CD4-positive, alpha-beta T cell treated with Interleukin-4 for 1 hour (primary cell): ENCODE measurements at regions not wholly inside any gene's neighbourhood (a gene's known extent, or its start where the extent isn't known, plus 50 kb on each side); places are given as distances from the start of the nearest gene placed in this dataset.
"Not testable (repeated sequence)": the region's sequence is repeated elsewhere in the genome, so short reads cannot be mapped to it uniquely, and the experiment has no call there.

ENCODE experiments used
- DNase-seq, 2 donors: peaks; one replicate each; pipeline ENCODE4 v3.0.0-alpha.2; 2020 to 2022

DNA sequence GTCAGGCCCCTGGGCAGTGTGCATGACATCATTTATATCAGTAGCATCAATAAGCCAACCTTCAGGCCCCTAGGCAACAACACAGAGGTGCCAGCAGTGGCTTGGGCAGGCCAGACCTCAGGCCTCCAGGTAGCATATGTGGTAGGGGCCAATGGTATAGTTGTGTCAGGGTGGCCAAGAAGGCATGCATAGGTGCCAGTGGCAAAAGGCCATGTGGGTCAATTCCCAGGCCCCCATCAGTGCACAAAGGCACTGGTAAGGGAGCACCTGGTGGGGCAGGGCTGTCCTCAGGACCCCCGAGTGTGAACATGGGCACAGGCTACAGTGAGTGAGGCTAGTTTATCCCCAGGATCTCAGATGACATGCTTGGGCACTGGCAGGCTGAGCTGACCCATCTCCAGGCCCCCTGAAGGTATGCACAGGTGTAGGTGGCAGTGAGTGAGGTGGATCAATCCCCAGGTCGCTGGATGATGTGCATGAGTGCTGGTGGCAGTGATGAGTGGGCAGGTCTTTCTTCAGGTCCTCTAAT, 244.1 kb upstream of the ZNF385D start:
- no peak for DNase-seq

DNA sequence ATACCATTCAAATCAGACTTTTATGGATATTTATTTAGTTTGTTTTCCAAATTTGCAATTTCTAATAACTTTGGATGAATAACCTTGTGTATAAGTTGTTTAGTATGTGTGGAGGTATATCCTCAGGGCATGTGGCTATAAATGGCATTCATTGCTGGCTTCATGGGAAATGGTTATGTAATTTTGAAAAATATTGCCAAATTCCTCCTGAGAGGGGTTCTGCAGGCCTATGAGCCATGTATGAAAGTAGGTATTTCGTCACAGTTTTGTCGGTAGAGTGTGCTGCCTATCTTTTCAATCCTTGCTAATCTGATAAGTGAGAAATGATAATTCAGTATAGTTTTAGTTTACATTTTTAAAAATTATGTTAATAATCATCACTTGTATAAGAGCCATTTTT, 256.4 kb upstream of the ZNF385D start:
- no peak for DNase-seq

DNA sequence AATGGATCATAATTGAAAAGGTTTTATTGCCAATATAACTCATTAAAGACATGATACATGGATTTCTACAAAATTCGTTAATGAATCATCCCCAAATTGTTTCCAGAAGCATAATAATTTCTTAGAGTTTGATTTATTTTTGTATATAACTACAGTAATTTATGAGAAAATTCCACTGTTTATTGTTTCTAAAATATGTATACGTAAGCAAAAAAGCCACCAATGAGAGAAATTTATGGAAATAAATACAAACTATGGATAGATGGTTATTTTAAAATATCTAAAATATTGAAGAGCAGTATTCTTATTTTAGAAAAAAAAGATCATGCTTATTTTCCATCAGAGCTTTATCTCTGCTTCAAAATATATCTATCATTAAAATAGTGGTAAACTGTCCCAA, 260.0 kb upstream of the ZNF385D start:
- DNase-seq = no peak

DNA sequence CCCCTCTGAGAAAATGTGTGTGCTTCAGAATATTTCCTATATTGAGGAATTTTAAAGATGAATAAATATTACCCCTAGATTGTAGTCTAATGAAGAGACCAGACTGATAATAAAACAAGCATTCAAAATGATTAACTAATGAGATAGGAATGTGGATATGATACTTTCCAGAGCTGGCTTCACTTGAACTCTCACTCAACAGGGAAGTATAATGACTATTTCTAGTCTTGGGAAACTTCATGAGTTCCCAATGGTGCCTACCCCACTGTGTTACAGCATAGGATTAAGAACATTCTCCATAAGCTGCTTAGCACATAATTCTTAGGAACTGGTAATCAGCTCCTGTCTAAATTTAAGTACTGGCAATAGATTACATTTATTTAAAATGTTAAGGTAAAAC, 261.5 kb upstream of the ZNF385D start:
- DNase-seq = no peak

DNA sequence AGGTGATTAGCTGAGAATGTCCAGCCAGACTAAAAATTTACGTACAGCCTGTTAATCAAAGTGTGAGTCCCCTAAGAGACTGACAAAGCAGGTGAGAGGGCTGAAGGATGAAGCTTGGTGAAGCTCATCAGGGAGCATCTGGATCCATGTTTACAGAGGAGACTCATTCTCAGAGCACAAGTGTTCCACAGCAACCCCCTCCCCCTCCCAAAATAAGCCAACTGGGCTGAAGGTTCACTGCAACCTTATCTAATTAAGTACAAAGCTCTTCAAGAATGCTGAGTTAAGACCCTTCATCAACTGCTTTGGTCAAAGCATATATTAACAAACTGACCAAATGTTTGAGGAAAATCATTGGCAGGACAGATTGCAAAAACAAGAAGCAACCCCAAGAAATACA, 262.6 kb upstream of the ZNF385D start:
- DNase-seq = no peak

DNA sequence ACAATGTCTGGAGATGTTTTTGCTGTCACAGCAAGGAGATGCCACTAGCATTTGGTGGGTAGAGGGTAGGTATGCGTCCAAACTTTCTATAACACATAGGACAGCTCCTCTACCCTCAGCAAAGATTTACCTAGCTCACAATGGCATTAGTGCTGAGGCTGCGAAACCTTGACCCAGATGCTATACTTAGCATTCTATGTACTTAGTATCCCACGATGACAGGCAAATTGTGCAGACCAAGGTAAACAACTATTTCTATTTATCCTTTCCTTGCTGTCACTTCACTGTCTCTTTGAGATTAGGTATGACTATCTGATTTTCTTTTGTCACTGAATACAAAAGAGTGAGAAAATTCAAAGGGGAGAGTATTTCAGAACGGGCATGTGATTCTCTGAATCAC, 265.2 kb upstream of the ZNF385D start:
- no peak for DNase-seq

DNA sequence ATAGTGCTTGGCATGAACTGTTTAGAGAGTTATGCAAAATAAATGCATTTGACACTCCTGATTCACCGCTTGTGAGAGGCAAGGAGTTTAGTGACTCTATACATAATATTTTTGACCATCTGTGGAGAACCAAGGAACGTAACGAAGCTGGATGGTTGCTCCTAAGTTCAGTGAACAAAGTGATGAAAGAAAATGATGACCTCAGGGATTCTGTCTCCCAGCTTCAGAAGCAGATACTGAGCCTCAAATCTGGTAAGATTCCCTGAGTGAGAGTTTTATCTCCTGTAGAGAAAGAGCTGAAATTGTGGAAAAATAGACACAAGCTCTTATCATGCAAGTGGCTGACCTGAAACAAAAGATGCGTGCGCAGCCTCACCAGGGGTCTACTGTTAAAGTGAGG, 273.6 kb upstream of the ZNF385D start:
- DNase-seq = not testable (repeated sequence)

DNA sequence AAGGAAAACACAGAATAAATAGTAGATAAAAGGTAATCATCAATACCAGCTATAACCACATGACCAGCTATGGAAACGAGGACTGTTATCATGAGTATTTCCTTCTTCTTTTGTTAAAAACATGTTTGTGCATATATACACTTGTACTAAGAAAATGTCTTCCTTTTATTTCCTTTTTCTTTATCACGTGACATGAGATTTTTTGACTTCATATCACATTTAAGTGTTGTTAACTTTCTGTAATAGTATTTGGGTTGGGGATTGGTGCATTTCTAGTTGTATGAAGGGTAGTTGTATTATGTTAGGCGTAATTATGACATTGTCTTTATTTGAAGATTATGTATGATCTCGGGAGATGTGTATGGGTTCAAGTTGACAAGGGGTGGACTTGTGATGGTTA, 278.5 kb upstream of the ZNF385D start:
- DNase-seq = no peak

DNA sequence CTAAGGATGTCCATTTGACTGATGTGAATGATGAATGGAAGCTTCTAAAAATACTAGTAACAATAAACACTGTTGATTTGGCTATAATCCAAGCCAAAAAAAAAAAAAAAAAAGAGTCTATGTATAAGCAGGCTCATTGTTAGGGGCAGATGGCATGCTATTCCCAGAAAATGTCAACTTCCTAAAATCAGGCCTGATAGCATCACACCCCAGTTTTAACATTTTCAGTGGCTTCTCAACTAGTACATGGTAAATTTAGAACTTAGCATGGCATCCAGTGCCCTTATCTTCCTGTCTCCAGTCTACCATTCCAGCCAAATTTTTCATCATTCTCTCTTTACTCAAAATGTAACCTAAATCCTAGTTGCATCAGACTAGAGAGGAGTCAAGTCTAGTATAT, 288.2 kb upstream of the ZNF385D start:
- DNase-seq = no peak

DNA sequence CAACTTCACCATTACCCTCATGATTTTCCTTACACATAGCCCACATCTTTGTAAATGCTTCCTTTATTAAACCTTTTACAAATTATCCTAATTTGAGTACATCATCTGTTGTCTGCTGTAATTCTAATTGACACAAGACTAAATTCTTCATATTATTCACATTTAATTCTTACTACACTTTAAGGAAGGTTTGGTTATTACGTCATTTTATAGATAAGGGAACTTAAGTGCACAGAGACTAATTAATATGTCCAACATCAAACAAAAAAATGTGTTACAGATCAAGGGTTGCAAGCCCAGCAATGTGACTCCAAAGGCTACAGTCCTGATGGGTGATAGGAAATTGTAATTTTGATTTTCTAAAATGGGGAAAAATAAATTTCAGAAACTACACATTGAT, 289.1 kb upstream of the ZNF385D start:
- no peak for DNase-seq

DNA sequence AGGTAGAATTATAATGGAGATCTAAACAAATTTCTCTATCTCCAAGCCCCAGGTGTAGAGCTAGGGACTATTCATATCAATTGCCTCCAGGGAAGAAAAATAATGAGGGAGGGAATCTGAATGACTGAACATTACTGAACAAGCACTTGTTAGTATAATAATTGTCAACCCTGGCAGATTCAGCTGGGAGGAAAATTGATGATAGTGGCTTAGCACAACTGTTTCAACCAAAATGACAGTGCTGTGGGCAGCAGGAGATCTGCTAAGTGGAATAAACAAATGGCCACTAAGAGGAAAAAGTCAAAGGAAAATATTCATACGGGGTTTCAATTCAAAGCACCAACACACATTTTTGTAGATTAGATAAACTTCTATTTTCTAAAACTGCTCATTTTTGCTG, 294.9 kb upstream of the ZNF385D start:
- DNase-seq = no peak

DNA sequence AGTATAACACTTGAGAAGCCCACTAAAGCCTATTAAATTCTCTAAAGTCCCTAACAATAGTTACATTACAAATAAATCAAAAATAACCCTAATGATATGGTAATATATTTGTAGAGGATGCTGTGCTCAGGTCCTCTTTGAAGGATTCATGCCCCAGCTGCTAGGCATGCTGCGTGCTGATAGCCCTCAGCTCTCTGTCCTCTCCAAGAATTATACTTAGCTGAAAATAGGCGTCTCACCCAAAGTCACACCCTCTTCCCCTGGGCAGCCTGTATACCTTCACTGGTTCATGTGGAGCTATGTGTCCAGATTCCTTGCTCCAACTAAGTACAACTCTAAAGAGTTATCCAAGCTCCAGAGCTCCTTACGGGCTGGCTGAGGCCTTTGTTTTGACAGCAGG, 312.5 kb upstream of the ZNF385D start:
- DNase-seq = no peak

DNA sequence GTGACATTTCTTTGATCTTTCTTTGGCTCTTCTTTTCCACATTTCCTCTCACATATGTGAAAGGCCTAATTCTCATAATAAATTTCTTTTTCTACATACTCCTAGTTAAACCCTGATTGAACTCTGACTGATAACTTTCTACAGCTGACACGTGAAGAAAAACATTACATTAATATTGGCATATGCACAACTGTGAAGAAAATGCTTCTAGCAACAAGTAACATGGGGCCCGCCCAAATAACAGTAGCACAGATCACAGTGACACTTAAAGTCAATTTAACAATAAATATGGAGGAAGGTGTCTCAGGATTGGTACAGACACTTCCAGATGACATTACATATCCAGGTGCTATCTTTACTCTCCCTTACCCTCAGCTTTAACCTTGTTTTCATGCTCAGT, 317.6 kb upstream of the ZNF385D start:
- no peak for DNase-seq

DNA sequence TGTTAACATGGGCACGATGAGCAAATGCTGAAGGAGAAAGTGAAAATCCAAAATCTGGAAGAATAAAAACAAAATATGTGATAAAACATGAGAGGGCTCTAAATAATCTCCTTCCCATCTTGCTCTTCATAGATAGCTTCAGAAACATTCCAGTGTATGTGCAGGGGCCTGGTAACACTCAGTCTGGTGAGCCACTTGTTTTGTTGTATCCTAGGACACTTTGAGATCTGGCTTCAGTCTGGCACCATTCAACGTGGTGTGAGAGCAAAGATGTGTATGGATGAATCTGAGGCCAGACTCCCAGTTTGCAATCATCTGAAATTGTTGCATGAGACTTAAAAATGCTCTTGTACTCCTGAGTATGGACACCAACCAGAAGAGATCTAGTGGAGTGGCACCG, 337.2 kb upstream of the ZNF385D start:
- no peak for DNase-seq

DNA sequence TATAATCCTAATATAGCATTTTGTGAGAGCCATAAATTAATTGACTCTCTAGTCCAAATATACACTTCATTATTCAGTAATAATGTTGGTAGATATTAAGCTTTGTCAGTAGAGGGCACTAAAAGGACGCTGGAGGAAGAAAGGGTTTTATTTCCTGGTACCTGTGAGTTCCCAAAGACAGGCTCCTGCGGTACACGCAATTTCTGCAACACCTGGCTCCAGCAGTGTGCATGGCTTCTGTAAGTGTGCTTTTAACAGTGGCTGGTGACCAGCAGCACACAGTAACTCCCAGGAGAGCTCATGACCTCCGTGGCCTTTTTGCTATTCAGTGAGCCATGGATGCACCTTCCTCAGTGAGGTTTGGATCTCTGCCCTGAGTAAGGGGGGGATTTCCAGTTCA, 338.3 kb upstream of the ZNF385D start:
- DNase-seq = no peak

DNA sequence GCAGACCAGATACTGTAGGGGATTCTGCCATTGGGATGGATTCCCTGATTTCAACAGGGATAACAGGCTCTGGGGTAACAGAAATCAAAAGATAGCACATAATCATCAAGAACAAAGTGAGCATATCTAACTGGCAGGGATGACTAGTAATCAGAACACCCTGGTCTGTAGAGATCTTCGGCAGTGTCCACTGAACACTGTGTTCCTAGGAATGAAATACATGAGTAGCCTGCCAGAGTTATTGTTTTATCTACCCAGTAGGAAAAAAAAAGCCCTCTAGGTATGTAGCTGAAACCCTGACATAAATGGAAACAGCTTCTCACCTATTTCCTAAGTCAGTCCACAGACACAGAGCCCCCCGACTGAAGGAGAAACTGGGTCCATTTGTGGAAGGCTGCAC, 340.3 kb upstream of the ZNF385D start:
- no peak for DNase-seq

DNA sequence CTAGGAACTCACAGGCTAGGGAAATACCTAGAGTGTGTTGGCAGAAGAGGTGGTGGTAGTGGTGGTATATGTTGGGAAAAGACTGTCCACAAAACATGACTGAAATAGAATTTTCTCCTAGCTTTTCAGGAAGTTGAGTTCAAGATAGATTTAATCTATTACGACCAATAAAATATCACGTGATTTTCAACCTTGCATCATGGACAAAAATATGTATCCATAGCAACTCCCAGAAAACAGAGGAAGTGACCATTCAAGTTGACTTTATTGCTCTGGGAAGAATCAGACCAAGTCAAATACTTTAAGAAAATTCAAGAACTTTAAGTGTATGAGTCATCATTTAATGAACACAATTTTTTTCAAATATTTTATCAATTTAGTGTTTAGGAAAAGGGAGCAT, 347.0 kb upstream of the ZNF385D start:
- DNase-seq = no peak

DNA sequence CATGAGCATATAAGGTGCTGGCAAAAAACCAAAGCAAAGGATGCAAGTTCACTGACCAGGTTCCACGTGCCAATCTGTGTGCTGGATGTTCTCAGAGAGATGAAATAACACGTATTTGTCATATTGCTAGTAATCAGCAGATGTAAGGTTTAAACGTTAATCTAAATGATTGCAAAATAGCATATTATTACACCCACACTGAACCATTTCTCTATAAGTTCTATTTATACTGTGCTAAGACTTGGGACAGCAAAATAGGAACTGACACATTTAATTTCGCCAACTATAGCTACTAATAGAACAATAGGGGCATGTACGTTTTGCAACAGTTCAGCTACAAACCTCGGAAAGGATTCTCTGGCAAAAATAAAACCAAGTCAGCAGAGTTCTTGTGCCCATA, 350.3 kb upstream of the ZNF385D start:
- DNase-seq = no peak

DNA sequence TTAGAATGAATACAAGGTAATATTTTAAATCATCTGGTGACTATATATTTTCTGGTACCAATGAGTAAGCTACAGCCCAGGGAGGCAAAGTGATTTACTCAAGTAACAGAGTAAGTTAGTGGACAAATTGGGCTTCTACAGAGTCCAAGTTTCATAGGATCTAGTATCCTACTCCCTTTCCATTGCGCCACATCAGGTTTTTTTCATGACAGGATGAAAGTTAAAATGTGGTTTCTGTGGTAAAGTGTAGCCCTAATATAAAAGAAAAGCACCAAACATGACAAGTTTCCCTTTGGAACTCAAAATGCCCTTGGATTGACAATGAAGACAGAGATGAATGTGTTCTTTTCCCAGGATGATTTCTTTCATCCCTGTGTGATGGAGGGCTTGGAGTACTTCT, 350.8 kb upstream of the ZNF385D start:
- no peak for DNase-seq

DNA sequence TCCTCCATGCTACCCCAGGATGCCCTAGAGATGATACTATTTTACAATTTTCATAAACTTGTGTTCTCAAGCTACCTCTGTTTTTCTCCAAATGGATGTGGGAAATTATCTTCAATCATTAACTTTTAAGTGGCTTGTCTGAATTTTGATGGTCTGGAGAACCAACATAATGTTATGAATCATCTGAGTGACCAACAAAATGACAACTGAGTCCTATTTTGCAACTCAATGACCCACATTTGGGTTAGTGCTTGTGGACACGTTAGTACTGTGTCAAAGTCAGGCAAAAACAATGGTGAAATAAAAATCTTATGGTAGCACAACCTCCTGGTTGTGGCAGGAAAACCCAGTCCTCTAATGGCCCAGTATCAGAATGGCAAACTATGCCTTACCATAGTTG, 352.4 kb upstream of the ZNF385D start:
- DNase-seq = no peak

DNA sequence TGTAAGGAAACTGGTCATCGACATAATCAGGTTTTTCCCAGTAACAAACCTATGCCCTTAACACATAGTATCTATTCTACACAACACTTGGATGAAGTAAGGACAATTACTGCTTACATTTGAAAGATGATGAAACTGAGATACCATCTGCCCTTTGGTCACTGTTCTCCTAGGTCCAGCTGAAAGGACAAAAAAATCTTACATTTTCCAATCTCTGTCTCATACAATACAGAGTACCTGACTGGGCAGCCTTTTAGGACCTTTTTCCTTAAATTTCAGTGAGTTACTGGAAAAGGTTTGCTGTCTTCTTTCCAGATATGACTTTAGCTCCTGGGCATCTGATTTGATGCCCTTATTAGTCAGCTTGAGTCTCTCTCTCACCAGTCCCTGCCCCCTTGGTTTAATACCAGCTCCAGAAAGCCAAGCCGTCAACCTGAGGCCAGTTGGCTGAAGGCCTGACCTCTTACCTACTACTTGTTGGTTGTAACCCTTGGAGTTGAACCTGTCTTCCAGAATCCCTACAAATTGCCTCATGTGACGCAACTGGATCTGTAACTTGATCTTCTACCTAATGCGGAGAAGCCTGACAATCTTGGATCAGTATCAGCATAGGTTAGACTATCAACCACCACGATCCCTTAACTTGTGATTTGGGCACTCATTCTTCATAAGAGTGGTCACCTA, 355.3 kb upstream of the ZNF385D start:
- no peak for DNase-seq

DNA sequence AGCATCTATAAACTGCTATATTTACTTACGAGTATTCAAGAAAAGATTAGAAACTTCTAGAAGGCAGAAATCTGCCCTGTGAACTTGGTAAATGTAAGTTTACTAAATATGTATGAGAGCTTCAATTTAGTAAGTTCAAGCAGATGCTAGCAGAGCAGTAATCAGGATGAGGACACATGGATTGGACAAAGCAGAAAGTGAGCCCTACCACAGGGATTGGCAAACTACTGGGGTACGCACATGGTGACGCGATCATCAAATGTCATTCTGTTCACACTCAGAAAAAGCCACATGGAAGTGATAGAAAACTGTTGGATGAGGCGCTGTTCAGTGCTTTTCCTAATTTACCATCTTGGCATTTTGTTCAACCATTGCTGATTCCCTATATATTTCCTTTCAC, 360.2 kb upstream of the ZNF385D start:
- DNase-seq = no peak

DNA sequence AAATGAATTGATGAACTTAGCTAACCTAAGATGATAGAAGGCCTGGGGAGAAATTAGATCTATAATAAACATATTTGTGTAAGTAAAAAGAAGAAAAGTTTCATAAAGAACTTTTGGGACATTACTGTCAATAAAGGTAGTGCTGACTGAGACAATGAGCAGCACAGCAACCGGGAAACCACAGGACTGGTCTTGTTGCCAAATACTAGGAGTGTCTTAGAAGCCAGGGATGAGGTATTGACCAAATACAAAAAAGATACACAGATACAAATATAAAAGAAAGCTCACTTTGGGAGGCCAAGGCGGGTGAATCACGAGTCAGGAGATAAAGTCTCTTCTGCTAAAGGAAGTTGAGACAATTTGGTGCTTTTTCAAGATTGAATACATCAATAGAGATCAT, 362.4 kb upstream of the ZNF385D start:
- no peak for DNase-seq

DNA sequence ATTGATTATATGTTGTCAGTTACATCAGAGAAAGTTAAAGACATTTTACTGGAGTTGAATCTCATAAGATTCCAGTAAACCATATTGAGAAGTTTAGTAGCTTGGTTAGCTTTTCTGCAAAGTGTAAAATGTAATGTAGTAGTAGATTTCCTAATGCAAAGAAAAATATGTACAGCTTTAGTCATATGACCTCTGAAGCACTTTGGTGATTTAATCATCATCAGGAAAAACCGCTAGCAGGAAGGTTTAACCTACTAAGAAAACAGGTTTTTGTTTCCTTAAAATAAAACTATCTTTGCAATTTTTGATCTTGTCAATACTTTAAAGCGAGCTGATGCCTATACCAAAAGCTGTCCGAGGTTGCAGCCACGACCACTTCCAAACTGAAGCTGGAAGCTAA, 364.6 kb upstream of the ZNF385D start:
- no peak for DNase-seq

DNA sequence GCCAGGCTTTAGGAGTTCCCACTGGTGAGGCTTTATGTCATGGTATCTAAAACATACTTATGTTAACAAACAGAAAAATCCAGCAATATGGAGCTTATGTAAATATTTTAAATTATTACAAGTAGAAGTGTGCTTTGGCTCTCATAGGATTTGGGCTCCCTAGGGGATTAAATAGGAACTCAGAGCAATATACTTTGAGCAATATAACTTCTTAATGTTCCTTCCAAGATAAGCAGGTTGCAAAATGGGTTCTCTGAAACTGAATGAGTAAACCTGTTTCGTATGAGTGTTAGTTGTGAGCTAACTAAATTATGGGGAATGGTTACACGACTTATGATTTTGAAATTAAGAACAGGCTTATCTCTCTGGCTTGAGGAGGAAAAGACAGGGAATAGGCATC, 366.1 kb upstream of the ZNF385D start:
- no peak for DNase-seq
